SK-N-SH treated with all-trans-retinoic acid at 6 μM for 48 hours (cell line): ENCODE measurements at regions not wholly inside any gene's neighbourhood (a gene's known extent, or its start where the extent isn't known, plus 50 kb on each side); places are given as distances from the start of the nearest gene placed in this dataset.

Experiments
- ATAC-seq: fragments of 200-7000 bp; cut with Tn5 transposase; 3 replicates; pipeline ENCODE4 v1.9.1; 2020; ENCODE audit warnings: mild to moderate bottlenecking, moderate library complexity
- BACH2 ChIP-seq: fragments of 250-450 bp; sonication (Bioruptor Pico); IDR thresholded peaks from 2 replicates; pipeline ENCODE4 v1.9.0; 2021; ENCODE audit warnings: mild to moderate bottlenecking, borderline replicate concordance
- CREB5 ChIP-seq: fragments of 250-450 bp; sonication (Bioruptor Pico); IDR thresholded peaks from 2 replicates; pipeline ENCODE4 v1.5.1; 2020; ENCODE audit warnings: low read depth, mild to moderate bottlenecking, moderate library complexity
- CSRNP3 ChIP-seq: fragments of 250-450 bp; sonication (Bioruptor Pico); IDR thresholded peaks from 2 replicates; pipeline ENCODE4 v1.5.1; 2021; ENCODE audit warnings: mild to moderate bottlenecking, moderate library complexity
- ESRRG ChIP-seq: fragments of 250-450 bp; sonication (Bioruptor Pico); IDR thresholded peaks from 2 replicates; pipeline ENCODE4 v1.6.1; 2021; ENCODE audit warnings: mild to moderate bottlenecking
- GLIS3 ChIP-seq: fragments of 250-450 bp; sonication (Bioruptor Pico); IDR thresholded peaks from 2 replicates; pipeline ENCODE4 v1.5.0; 2020; ENCODE audit warnings: mild to moderate bottlenecking, moderate library complexity
- ISL1 ChIP-seq: fragments of 250-450 bp; sonication (Bioruptor Pico); IDR thresholded peaks from 2 replicates; pipeline ENCODE4 v2.1.2; 2022; ENCODE audit warnings: mild to moderate bottlenecking, moderate library complexity
- OSR1 ChIP-seq: fragments of 250-450 bp; sonication (Bioruptor Pico); IDR thresholded peaks from 2 replicates; pipeline ENCODE4 v1.8.0; 2022; ENCODE audit warnings: moderate library complexity, mild to moderate bottlenecking, inconsistent platforms
- PATZ1 ChIP-seq: fragments of 250-450 bp; sonication (Bioruptor Pico); IDR thresholded peaks from 2 replicates; pipeline ENCODE4 v1.8.0; 2020; ENCODE audit warnings: mild to moderate bottlenecking, moderate library complexity, borderline replicate concordance
- PPARA ChIP-seq: fragments of 250-450 bp; sonication (Bioruptor Pico); IDR thresholded peaks from 2 replicates; pipeline ENCODE4 v1.5.0; 2020; ENCODE audit warnings: mild to moderate bottlenecking, borderline replicate concordance
- RARB ChIP-seq: fragments of 250-450 bp; sonication (Bioruptor Pico); IDR thresholded peaks from 2 replicates; pipeline ENCODE4 v1.8.0; 2021; ENCODE audit warnings: mild to moderate bottlenecking, moderate library complexity
- SNAI2 ChIP-seq: fragments of 250-450 bp; sonication (Bioruptor Pico); IDR thresholded peaks from 2 replicates; pipeline ENCODE4 v1.5.0; 2020; ENCODE audit warnings: mild to moderate bottlenecking, moderate library complexity
- TCF4 ChIP-seq: fragments of 250-450 bp; sonication (Bioruptor Pico); IDR thresholded peaks from 2 replicates; pipeline ENCODE4 v1.8.0; 2021; ENCODE audit warnings: mild to moderate bottlenecking, moderate library complexity, borderline replicate concordance
- TSHZ2 ChIP-seq: fragments of 250-450 bp; sonication (Bioruptor Pico); IDR thresholded peaks from 2 replicates; pipeline ENCODE4 v1.5.0; 2020; ENCODE audit warnings: mild to moderate bottlenecking, moderate library complexity
- ZC3H10 ChIP-seq: fragments of 250-450 bp; sonication (Bioruptor Pico); IDR thresholded peaks from 2 replicates; pipeline ENCODE4 v1.5.1; 2021; ENCODE audit warnings: mild to moderate bottlenecking, moderate library complexity
- ZFP3 ChIP-seq: fragments of 250-450 bp; sonication (Bioruptor Pico); IDR thresholded peaks from 2 replicates; pipeline ENCODE4 v1.5.0; 2020; ENCODE audit warnings: mild to moderate bottlenecking, moderate library complexity
- ZFP30 ChIP-seq: fragments of 450-650 bp; formaldehyde crosslinking; IDR thresholded peaks from 2 replicates; pipeline ENCODE4 v1.5.0; 2022; ENCODE audit warnings: mild to moderate bottlenecking, moderate library complexity
- ZNF565 ChIP-seq: fragments of 450-650 bp; formaldehyde crosslinking; conservative IDR thresholded peaks from 2 replicates; pipeline ENCODE4 v1.5.0; 2020; ENCODE audit warnings: low read depth, mild to moderate bottlenecking, moderate library complexity
- ZNF8 ChIP-seq: fragments of 450-650 bp; formaldehyde crosslinking; IDR thresholded peaks from 2 replicates; pipeline ENCODE4 v1.5.0; 2020; ENCODE audit warnings: mild to moderate bottlenecking, moderate library complexity

GRCh38 chr6:92849636-92850035 is 569.7 kb downstream of the EPHA7 start:
- no peak for TF ChIP-seq TSHZ2 (CRISPR knock-in tag)
- no peak for TF ChIP-seq RARB (CRISPR knock-in tag)
- TF ChIP-seq BACH2: no peak
- no peak for TF ChIP-seq OSR1 (CRISPR knock-in tag)
- TF ChIP-seq PPARA (CRISPR knock-in tag): no peak
- no peak for TF ChIP-seq GLIS3 (CRISPR knock-in tag)
- TF ChIP-seq CREB5 (CRISPR knock-in tag): no peak
- no peak for TF ChIP-seq CSRNP3
- TF ChIP-seq PATZ1 (CRISPR knock-in tag): no peak
- TF ChIP-seq ZC3H10 (CRISPR knock-in tag): no peak
- TF ChIP-seq ZFP3 (CRISPR knock-in tag): no peak
- TF ChIP-seq ZNF8 (CRISPR knock-in tag): no peak
- TF ChIP-seq TCF4 (CRISPR knock-in tag): no peak
- TF ChIP-seq ZFP30: no peak
- no peak for TF ChIP-seq SNAI2 (CRISPR knock-in tag)
- TF ChIP-seq ZNF565 (CRISPR knock-in tag): no peak
- ATAC-seq: no peak

GRCh38 chr6:92848901-92849300 is 570.5 kb downstream of the EPHA7 start:
- TF ChIP-seq PATZ1 (CRISPR knock-in tag) (no peak), ZC3H10 (CRISPR knock-in tag) (no peak)
- ATAC-seq: no peak

GRCh38 chr6:92848459-92848858 is 570.9 kb downstream of the EPHA7 start:
- no peak for ATAC-seq
- TF ChIP-seq ISL1 (CRISPR knock-in tag) (no peak), RARB (CRISPR knock-in tag) (no peak), TCF4 (CRISPR knock-in tag) (no peak), OSR1 (CRISPR knock-in tag) (no peak)

GRCh38 chr6:92847988-92848387 is 571.4 kb downstream of the EPHA7 start:
- TF ChIP-seq OSR1 (CRISPR knock-in tag) (no peak), ESRRG (CRISPR knock-in tag) (no peak), CREB5 (CRISPR knock-in tag) (no peak), BACH2 (no peak), ISL1 (CRISPR knock-in tag) (no peak), ZFP30 (no peak), ZC3H10 (CRISPR knock-in tag) (no peak)
- ATAC-seq: no peak
